ENCODE measurements at regions not wholly inside any gene's neighbourhood (a gene's known extent, or its start where the extent isn't known, plus 50 kb on each side); places are given as distances from the start of the nearest gene placed in this dataset.

DNA sequence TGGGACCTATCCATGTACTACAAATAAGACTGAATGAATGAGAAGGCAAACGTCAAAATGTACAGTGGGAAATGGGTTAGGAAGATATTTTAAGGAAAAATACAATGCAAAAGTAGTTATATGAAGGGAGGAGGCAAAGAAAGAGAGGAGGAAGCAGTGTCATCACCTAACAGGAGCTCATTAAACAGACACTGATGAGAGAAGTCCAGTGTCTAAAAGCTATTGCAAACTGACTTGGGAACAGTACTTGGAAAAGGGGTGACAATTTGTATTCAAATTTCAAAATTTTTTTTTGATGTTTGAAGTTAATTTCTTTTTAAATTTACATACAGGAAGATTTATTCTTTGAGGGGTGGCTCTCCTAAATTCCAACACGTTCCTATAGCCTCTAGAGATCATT is 143.5 kb upstream of the NOX3 start:
- TF ChIP-seq, protein P1, sequence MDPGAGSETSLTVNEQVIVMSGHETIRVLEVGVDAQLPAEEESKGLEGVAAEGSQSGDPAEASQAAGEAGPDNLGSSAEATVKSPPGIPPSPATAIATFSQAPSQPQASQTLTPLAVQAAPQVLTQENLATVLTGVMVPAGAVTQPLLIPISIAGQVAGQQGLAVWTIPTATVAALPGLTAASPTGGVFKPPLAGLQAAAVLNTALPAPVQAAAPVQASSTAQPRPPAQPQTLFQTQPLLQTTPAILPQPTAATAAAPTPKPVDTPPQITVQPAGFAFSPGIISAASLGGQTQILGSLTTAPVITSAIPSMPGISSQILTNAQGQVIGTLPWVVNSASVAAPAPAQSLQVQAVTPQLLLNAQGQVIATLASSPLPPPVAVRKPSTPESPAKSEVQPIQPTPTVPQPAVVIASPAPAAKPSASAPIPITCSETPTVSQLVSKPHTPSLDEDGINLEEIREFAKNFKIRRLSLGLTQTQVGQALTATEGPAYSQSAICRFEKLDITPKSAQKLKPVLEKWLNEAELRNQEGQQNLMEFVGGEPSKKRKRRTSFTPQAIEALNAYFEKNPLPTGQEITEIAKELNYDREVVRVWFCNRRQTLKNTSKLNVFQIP (CRISPR knock-in tag; IDR thresholded peaks at IDR 0.05; ENCODE audit: borderline replicate concordance, low read depth) = no peak
- TF ChIP-seq PATZ1 (CRISPR knock-in tag; IDR thresholded peaks at IDR 0.05; ENCODE audit: borderline replicate concordance) = no peak
- TF ChIP-seq TCF4 (CRISPR knock-in tag; IDR thresholded peaks at IDR 0.05; ENCODE audit: borderline replicate concordance) = no peak
- TF ChIP-seq ZNF70 (CRISPR knock-in tag; IDR thresholded peaks at IDR 0.05) = no peak
